ENCODE measurements at regions not wholly inside any gene's neighbourhood (a gene's known extent, or its start where the extent isn't known, plus 50 kb on each side); places are given as distances from the start of the nearest gene placed in this dataset.

DNA sequence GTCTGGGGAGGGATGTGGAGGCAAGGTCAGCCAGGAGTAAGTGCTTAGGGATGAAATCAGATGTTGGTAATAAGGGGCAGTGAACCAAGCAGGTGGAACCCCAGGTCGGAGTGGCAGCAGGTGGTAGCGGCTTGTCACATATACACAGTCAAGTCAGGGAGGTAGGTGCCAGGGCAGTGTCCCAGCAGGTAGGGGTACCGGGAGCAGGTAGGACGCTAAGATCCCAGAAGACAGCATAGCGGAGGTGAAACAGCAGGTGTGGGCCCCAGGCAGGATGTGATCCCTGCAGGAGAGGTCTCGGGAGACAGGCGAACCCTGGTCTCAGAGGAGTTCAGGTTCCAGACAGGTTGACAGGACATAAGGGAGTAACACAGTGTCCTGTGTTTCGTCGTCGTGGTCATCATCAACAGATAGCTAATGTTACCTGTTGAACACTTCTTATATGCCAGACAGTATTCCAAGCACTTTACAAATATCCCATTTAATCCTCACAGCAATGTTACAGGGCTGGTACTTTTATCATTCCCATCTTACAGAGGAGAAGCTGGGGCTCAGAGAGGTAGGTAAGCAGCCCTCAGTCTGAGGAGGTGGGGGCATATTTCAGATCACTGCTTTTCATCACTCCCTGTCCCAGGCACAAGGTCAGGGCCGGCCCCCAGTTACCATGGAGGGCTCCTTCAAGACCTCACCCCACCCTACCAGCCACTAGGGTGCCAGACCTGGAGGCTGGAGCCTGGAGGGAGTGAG is 241.6 kb downstream of the UACA start:
- TF ChIP-seq EP300 (IDR thresholded peaks at IDR 0.05) (no peak), POLR2A (IDR thresholded peaks at IDR 0.05; ENCODE audit: low read depth) (no peak), POLR2AphosphoS5 (IDR thresholded peaks at IDR 0.05) (no peak), CTCF (IDR thresholded peaks at IDR 0.05) (no peak)
- Histone ChIP-seq H3K27ac (replicated peaks in 1 of 4) (no peak overlapping the region), H3K9me3 (no peaks in the 10 kb centered on the region), H3K27me3 (peaks cover 0 to 13% (median 0%) of the 10 kb centered on the region in 4 donors), H3K4me3 (no peak overlapping the region), H3K36me3 (no peaks in the 10 kb centered on the region), H3K4me1 (no peaks in the 10 kb centered on the region)
- no peak for DNase-seq (ENCODE audit: extremely low spot score)
- WGBS: 89% methylated on average over 11 of the region's 11 CpGs
- intact Hi-C loops (cut with DNase I): no loop called here

DNA sequence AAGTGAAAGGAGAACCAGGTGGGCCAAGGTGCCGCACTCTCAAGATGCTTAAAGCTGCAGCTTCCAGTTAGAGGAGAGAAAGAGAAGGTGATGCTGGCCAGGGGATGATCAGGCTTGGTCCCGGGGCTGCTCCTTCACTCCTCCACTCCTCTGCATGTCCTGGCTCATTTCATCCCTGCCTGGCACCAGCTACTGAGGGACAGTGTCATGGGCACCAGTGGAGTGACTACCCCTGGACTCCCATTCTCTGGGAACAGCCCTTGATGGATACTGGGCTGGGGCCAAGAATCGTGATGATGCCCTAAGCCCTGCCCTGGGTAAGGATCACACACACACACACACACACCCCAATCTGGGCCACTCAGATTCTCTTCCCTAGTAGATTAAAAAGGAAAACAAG is 243.7 kb downstream of the UACA start:
- Histone ChIP-seq H3K27me3 (peaks cover 0 to 13% (median 0%) of the 10 kb centered on the region in 4 donors), H3K36me3 (no peaks in the 10 kb centered on the region), H3K27ac (replicated peaks in 1 of 4) (no peak overlapping the region), H3K4me3 (no peak overlapping the region), H3K9me3 (no peaks in the 10 kb centered on the region), H3K4me1 (no peaks in the 10 kb centered on the region)
- intact Hi-C loops (cut with DNase I): no loop called here
- DNase-seq (ENCODE audit: extremely low spot score): no peak
- 93% methylated on average over 3 of the region's 3 CpGs for WGBS
- TF ChIP-seq POLR2AphosphoS5 (IDR thresholded peaks at IDR 0.05): no peak
- TF ChIP-seq CTCF (IDR thresholded peaks at IDR 0.05): no peak
- TF ChIP-seq EP300 (IDR thresholded peaks at IDR 0.05): no peak
- no peak for TF ChIP-seq POLR2A (IDR thresholded peaks at IDR 0.05; ENCODE audit: low read depth)

DNA sequence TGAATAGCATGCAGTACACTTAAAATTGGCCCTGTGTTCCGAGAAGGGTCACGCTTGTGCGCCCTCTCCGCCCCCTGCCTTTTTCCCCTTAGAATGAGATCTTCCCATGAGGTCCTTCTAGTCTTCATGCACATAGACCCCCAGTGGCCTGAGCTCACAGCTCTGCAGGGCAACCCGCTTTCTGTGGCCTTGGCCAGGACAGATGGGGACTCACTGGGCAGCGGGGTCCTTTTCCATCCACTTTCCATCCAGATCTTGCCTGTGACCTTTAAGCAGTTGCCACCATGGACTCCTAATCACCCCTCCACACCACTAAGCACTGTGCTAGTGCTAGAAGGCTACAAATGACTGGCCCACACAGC is 244.4 kb downstream of the UACA start:
- Histone ChIP-seq H3K27ac (replicated peaks in 1 of 4) (no peak overlapping the region), H3K4me3 (no peak overlapping the region), H3K27me3 (peaks cover 0 to 13% (median 0%) of the 10 kb centered on the region in 4 donors), H3K4me1 (no peaks in the 10 kb centered on the region), H3K36me3 (no peaks in the 10 kb centered on the region), H3K9me3 (no peaks in the 10 kb centered on the region)
- 93% methylated on average over 6 of the region's 6 CpGs for WGBS
- DNase-seq (ENCODE audit: extremely low spot score): no peak
- intact Hi-C loops (cut with DNase I): no loop called here
- no peak for TF ChIP-seq EP300 (IDR thresholded peaks at IDR 0.05)
- no peak for TF ChIP-seq POLR2AphosphoS5 (IDR thresholded peaks at IDR 0.05)
- no peak for TF ChIP-seq CTCF (IDR thresholded peaks at IDR 0.05)
- TF ChIP-seq POLR2A (IDR thresholded peaks at IDR 0.05; ENCODE audit: low read depth): no peak

GRCh38 chr15:70518201-70519003 is 245.0 kb downstream of the UACA start:
- DNase-seq (ENCODE audit: extremely low spot score): no peak
- Histone ChIP-seq H3K4me1 (no peaks in the 10 kb centered on the region), H3K36me3 (no peaks in the 10 kb centered on the region), H3K4me3 (no peak overlapping the region), H3K9me3 (no peaks in the 10 kb centered on the region), H3K27me3 (peaks cover 0 to 13% (median 0%) of the 10 kb centered on the region in 4 donors), H3K27ac (replicated peaks in 1 of 4) (no peak overlapping the region)
- no peak for TF ChIP-seq CTCF (IDR thresholded peaks at IDR 0.05)
- no peak for TF ChIP-seq POLR2AphosphoS5 (IDR thresholded peaks at IDR 0.05)
- TF ChIP-seq EP300 (IDR thresholded peaks at IDR 0.05): no peak
- TF ChIP-seq POLR2A (IDR thresholded peaks at IDR 0.05; ENCODE audit: low read depth): no peak
- intact Hi-C loops (cut with DNase I): no loop called here
- WGBS: 92% methylated on average over 9 of the region's 11 CpGs
